Stimulated activated CD4-positive, alpha-beta T cell treated with anti-CD3 and anti-CD28 coated beads, Interleukin-15, amount 100 ng/mL, for 1 hour (primary cell): ENCODE measurements at regions not wholly inside any gene's neighbourhood (a gene's known extent, or its start where the extent isn't known, plus 50 kb on each side); places are given as distances from the start of the nearest gene placed in this dataset.

Experiments used
- DNase-seq, 2 donors: peaks; one replicate each; pipeline ENCODE4 v3.0.0-alpha.2; 2020; ENCODE audit warnings: low read depth in 1 of 2, low spot score in 1 of 2

GRCh38 chr18:54531402-54532065, 59.5 kb upstream of the DYNAP start:
- no peak for DNase-seq

DNA sequence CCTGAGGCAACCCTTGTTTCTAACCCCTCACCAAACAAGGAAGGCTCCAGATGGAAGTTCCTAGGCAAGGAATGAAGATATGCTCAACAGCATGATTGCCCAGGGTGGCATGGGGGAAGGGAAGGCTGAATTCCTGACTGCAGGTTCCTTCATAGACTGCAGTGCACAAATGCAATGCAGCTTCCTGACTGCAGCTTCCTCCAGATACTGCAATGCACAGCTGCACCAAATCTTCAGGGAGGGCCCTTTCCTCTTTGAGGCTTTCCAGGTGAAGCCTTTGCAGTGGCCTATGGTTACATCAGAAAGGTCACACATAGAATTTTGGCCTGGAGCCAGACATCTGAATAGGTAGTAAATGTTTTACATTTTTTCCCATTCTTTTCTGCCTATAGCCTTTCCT, 58.8 kb upstream of the DYNAP start:
- no peak for DNase-seq

- DNase-seq = no peak
Measured at GRCh38 chr18:54532962-54533361, 58.1 kb upstream of the DYNAP start.
